Loucy (cell line): ENCODE measurements at regions not wholly inside any gene's neighbourhood (a gene's known extent, or its start where the extent isn't known, plus 50 kb on each side); places are given as distances from the start of the nearest gene placed in this dataset.

Source experiments
- EZH2phosphoT487 ChIP-seq: fragments of 200-600 bp; IDR thresholded peaks from 2 replicates; pipeline ENCODE4 v1.6.1; 2018; ENCODE audit warnings: antibody characterized with exemption, mild to moderate bottlenecking, moderate library complexity, borderline replicate concordance
- TF ChIP-seq, protein P1 (sequence below): fragments of 200-600 bp; sonication (generic); conservative IDR thresholded peaks from 2 replicates; pipeline ENCODE4 v1.5.1; 2014; ENCODE audit warnings: mild to moderate bottlenecking, antibody characterized with exemption, low read length

DNA sequence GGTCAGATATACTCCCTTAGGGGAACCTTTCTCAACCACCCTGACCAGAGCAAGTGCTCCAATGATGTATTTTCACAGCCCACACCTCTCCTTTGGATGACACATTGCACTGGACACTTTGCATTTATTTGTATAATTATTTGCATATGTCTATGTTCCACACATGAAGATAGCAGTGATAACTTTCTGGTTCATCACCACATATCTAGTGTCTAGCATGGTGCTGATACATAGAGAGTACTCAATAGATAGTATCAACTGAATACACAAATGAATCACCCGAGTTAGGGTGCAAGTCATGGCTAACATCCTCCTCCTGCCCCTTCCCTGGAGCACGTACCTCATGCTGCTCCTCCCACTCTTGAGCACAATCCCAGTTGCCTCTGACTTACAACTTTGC is 617.6 kb downstream of the EBF1 start:
- TF ChIP-seq, protein P1, sequence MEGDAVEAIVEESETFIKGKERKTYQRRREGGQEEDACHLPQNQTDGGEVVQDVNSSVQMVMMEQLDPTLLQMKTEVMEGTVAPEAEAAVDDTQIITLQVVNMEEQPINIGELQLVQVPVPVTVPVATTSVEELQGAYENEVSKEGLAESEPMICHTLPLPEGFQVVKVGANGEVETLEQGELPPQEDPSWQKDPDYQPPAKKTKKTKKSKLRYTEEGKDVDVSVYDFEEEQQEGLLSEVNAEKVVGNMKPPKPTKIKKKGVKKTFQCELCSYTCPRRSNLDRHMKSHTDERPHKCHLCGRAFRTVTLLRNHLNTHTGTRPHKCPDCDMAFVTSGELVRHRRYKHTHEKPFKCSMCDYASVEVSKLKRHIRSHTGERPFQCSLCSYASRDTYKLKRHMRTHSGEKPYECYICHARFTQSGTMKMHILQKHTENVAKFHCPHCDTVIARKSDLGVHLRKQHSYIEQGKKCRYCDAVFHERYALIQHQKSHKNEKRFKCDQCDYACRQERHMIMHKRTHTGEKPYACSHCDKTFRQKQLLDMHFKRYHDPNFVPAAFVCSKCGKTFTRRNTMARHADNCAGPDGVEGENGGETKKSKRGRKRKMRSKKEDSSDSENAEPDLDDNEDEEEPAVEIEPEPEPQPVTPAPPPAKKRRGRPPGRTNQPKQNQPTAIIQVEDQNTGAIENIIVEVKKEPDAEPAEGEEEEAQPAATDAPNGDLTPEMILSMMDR, result no peak
- TF ChIP-seq EZH2phosphoT487, result no peak
